Activated naive CD4-positive, alpha-beta T cell treated with anti-CD3 and anti-CD28 coated beads, Interleukin-2, amount 10 ng/mL, durations not matched to agents 7 days and 5 days (primary cell): ENCODE measurements at regions not wholly inside any gene's neighbourhood (a gene's known extent, or its start where the extent isn't known, plus 50 kb on each side); places are given as distances from the start of the nearest gene placed in this dataset.
"Not testable (repeated sequence)": the region's sequence is repeated elsewhere in the genome, so short reads cannot be mapped to it uniquely, and the experiment has no call there.

Experiments used
- CTCF ChIA-PET: fragments of 350-600 bp; sonication (Branson Sonifier 250); formaldehyde crosslinking; loops from one replicate; lab custom pipeline; 2021; ENCODE audit warnings: antibody characterized with exemption; lab: Charles Lee
- DNase-seq: peaks from one replicate; pipeline ENCODE4 v3.0.0-alpha.2; 2020
- H3K27ac Mint-ChIP-seq: one replicate; pipeline ENCODE4 v1.8.0; 2021; ENCODE audit warnings: mild to moderate bottlenecking, moderate library complexity, mixed read lengths
- H3K27me3 Mint-ChIP-seq: one replicate; pipeline ENCODE4 v1.8.0; 2021; ENCODE audit warnings: mild to moderate bottlenecking, mixed read lengths
- H3K36me3 Mint-ChIP-seq: one replicate; pipeline ENCODE4 v1.8.0; 2021; ENCODE audit warnings: mixed read lengths
- H3K4me1 Mint-ChIP-seq: one replicate; pipeline ENCODE4 v1.8.0; 2021; ENCODE audit warnings: mixed read lengths
- H3K4me3 Mint-ChIP-seq: one replicate; pipeline ENCODE4 v1.8.0; 2021; ENCODE audit warnings: mild to moderate bottlenecking, moderate library complexity, mixed read lengths
- H3K9me3 Mint-ChIP-seq: one replicate; pipeline ENCODE4 v1.8.0; 2021; ENCODE audit warnings: mixed read lengths

DNA sequence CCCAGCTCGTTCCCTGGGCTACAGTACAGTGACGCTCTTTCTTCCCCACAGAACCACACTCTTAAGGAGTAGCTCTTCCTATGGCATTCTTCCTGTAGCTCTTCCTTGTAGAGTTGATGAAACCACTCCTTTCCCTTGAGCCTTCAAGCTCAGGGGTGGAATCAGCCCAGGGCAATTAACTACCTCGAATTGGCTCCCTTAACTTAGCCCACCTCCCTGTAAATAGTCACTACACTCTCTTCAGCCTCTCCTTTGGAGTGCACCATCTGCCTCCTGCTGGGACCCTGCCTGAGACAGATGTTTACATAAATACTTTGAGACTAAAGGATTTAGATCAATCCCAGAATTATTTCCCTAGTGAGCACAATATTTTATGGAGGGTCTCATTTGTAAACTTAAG is 537.8 kb upstream of the AUTS2 start:
- peaks cover 12% of the 10 kb centered on the region for H3K9me3 Mint-ChIP-seq
- H3K36me3 Mint-ChIP-seq: no peaks in the 10 kb centered on the region
- H3K27me3 Mint-ChIP-seq: no peaks in the 10 kb centered on the region
- CTCF ChIA-PET: interaction anchor here (0.6 kb wide), 1 partner anchor 1552 kb away, joined by 3 read pairs; no protein-coding TSS in a partner anchor
- no peak overlapping the region for H3K27ac Mint-ChIP-seq
- no peaks in the 10 kb centered on the region for H3K4me1 Mint-ChIP-seq
- no peak for DNase-seq
- no peak overlapping the region for H3K4me3 Mint-ChIP-seq

DNA sequence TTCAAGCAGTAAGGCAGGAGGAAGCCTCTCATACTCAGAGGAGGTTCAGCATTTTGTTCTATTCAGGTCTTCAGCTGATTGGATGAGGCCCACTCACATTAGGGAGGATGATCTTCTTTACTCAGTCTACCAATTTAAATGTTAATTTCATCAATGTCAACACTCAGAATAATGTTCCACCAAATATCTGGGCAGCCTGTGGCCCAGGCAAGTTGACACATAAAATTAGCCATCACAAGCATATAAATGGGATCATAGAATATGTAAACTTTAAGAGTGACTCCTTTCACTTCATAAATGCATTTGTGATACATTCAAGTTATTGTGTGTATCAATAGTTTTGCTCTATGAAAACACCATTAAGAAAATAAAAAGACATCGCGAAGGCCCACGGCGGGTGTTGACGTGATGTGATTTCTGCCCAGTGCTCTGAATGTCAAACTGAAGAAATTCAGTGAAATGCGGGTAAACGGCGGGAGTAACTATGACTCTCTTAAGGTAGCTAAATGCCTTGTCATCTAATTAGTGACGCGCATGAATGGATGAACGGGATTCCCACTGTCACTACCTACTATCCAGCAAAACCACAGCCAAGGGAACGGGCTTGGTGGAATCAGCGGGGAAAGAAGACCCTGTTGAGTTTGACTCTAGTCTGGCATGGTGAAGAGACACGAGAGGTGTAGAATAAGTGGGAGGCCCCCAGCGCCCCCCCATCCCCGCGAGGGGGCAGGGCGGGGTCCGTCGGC is 536.1 kb upstream of the AUTS2 start:
- no peaks in the 10 kb centered on the region for H3K4me1 Mint-ChIP-seq
- DNase-seq: no peak
- CTCF ChIA-PET: no interaction called here
- no peaks in the 10 kb centered on the region for H3K36me3 Mint-ChIP-seq
- peaks cover 12% of the 10 kb centered on the region for H3K9me3 Mint-ChIP-seq
- no peak overlapping the region for H3K27ac Mint-ChIP-seq
- no peak overlapping the region for H3K4me3 Mint-ChIP-seq
- no peaks in the 10 kb centered on the region for H3K27me3 Mint-ChIP-seq

DNA sequence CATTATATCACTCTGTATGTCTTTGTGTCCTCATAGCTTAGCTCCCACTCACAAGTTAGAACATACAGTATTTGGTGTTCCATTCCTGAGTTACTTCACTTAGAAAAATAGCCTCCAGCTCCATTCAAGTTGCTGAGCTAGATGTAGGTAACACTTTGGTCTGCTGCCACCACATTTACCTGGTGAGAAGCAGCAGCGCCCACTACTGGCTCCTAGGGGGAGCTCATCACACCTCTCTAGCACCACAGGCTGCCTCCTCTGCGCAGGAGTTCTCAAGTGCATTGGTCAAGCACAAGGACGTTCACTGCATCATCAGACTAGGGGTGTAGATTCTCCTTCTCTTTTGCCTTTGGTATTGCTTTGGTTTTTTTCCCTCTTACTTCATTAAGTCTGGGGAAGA is 530.9 kb upstream of the AUTS2 start:
- Mint-ChIP-seq H3K4me3 (no peak overlapping the region), H3K9me3 (peaks cover 24% of the 10 kb centered on the region)
- no peak for DNase-seq

GRCh38 chr7:69070476-69070875 is 527.8 kb upstream of the AUTS2 start:
- H3K36me3 Mint-ChIP-seq: no peaks in the 10 kb centered on the region
- CTCF ChIA-PET: no interaction called here
- H3K27ac Mint-ChIP-seq: no peak overlapping the region
- H3K27me3 Mint-ChIP-seq: no peaks in the 10 kb centered on the region
- H3K4me3 Mint-ChIP-seq: no peak overlapping the region
- no peak for DNase-seq
- peaks cover 40% of the 10 kb centered on the region for H3K9me3 Mint-ChIP-seq
- no peaks in the 10 kb centered on the region for H3K4me1 Mint-ChIP-seq

More for the DNA sequence above, 530.9 kb upstream of the AUTS2 start:
- H3K27me3 Mint-ChIP-seq: no peaks in the 10 kb centered on the region
- CTCF ChIA-PET: no interaction called here
- no peaks in the 10 kb centered on the region for H3K36me3 Mint-ChIP-seq
- no peak overlapping the region for H3K27ac Mint-ChIP-seq
- no peaks in the 10 kb centered on the region for H3K4me1 Mint-ChIP-seq

- H3K4me3 Mint-ChIP-seq: no peak overlapping the region
- no peak overlapping the region for H3K27ac Mint-ChIP-seq
- H3K36me3 Mint-ChIP-seq: no peaks in the 10 kb centered on the region
- H3K4me1 Mint-ChIP-seq: no peaks in the 10 kb centered on the region
- CTCF ChIA-PET: no interaction called here
- no peaks in the 10 kb centered on the region for H3K27me3 Mint-ChIP-seq
- DNase-seq: no peak
- H3K9me3 Mint-ChIP-seq: peaks cover 42% of the 10 kb centered on the region
Observed at GRCh38 chr7:69076566-69076965, 521.7 kb upstream of the AUTS2 start.

DNA sequence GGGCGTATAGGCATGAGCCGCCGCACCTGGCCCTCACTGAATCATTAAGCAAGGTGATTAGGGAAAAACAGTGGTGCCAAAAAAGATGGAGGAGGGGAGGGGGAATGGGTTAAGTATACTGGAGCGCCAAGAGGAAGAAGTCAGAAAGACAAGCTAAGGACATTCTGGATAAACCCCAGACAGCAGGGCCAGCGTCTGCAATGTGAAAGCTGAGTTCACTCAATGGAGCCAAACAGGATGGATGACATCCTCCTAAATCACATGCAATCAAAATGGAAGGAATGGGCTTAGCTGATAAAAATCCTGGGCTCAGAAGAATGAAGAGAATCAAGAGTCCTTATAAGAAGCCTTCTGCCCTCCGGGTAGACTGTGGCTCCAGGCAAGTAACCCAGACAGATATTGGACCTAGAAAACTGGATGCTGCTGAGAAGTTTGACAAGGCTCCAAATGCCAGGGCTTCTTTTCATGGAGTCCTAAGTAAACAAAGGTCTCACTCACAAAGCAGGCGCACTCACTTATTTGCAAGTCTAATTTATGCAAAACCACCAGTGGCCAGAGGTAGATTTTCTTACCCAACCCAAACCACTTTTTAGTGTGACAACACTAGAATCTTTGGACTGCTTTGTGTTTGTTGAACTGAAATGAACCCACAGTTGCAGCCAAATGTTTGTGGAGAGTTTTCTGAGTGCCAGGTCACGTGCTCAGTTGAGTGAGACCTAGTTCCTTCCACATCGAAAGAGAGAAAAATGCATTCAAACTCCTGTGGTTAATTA is 519.1 kb upstream of the AUTS2 start:
- H3K27me3 Mint-ChIP-seq: no peaks in the 10 kb centered on the region
- no peak overlapping the region for H3K27ac Mint-ChIP-seq
- CTCF ChIA-PET: no interaction called here
- no peak for DNase-seq
- H3K36me3 Mint-ChIP-seq: no peaks in the 10 kb centered on the region
- no peak overlapping the region for H3K4me3 Mint-ChIP-seq
- peaks cover 38% of the 10 kb centered on the region for H3K9me3 Mint-ChIP-seq
- H3K4me1 Mint-ChIP-seq: no peaks in the 10 kb centered on the region

GRCh38 chr7:69087281-69087680 is 511.0 kb upstream of the AUTS2 start:
- H3K4me3 Mint-ChIP-seq, H3K4me1 Mint-ChIP-seq, CTCF ChIA-PET, DNase-seq, H3K36me3 Mint-ChIP-seq, H3K27me3 Mint-ChIP-seq, H3K27ac Mint-ChIP-seq: not testable (repeated sequence)
- peaks cover 18% of the 10 kb centered on the region for H3K9me3 Mint-ChIP-seq

DNA sequence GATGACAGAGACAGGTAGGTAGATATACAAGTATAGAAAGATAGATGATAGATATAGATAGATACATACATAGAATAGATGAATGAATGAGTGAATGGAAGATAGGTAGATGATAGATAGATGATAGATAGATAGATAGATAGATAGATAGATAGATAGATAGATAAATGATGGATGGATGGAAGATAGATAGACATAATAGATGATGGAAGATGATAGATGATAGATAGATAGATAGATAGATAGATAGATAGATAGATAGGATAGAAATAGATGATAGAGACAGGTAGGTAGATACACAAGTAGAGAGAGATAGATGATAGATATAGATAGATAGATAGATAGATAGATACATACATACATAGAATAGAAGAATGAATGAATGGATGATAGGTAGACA is 510.1 kb upstream of the AUTS2 start:
- no peak overlapping the region for H3K4me3 Mint-ChIP-seq

DNA sequence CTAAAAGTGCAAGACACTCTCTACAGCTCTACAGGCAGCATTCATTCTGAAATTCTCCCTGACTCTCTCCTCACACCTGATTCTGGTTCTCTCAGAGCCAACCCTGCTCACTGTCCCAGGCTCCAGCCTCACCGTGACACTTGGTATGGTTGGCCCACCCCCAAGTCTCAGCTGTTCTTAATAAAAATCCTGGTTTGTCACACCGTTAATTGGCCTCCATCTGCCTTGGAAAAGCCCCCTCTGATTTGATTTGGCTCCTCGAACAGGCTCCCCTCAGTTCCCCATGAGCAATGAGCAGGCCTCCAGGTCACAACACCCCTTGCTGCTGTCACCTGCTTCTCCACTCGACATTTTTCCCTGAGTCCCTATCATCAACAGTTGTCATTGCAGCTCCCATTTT is 507.3 kb upstream of the AUTS2 start:
- CTCF ChIA-PET: no interaction called here
- H3K36me3 Mint-ChIP-seq: no peaks in the 10 kb centered on the region
- H3K27me3 Mint-ChIP-seq: no peaks in the 10 kb centered on the region
- no peak overlapping the region for H3K27ac Mint-ChIP-seq
- H3K4me3 Mint-ChIP-seq: no peak overlapping the region
- DNase-seq: no peak
- no peaks in the 10 kb centered on the region for H3K4me1 Mint-ChIP-seq
- peaks cover 30% of the 10 kb centered on the region for H3K9me3 Mint-ChIP-seq

More for the DNA sequence above, 510.1 kb upstream of the AUTS2 start:
- no peak for DNase-seq
- Mint-ChIP-seq H3K27ac (no peak overlapping the region), H3K36me3 (no peaks in the 10 kb centered on the region), H3K4me1 (no peaks in the 10 kb centered on the region), H3K9me3 (peaks cover 15% of the 10 kb centered on the region), H3K27me3 (no peaks in the 10 kb centered on the region)
- CTCF ChIA-PET: no interaction called here

GRCh38 chr7:69091521-69091920 is 506.8 kb upstream of the AUTS2 start:
- Mint-ChIP-seq H3K9me3 (peaks cover 30% of the 10 kb centered on the region), H3K4me3 (no peak overlapping the region), H3K27ac (no peak overlapping the region), H3K4me1 (no peaks in the 10 kb centered on the region), H3K36me3 (no peaks in the 10 kb centered on the region), H3K27me3 (no peaks in the 10 kb centered on the region)
- CTCF ChIA-PET: no interaction called here
- no peak for DNase-seq

GRCh38 chr7:69095127-69095526 is 503.1 kb upstream of the AUTS2 start:
- Mint-ChIP-seq H3K4me1 (no peaks in the 10 kb centered on the region), H3K36me3 (no peaks in the 10 kb centered on the region), H3K4me3 (no peak overlapping the region), H3K27me3 (no peaks in the 10 kb centered on the region), H3K9me3 (peaks cover 29% of the 10 kb centered on the region), H3K27ac (no peak overlapping the region)
- DNase-seq: no peak
- CTCF ChIA-PET: no interaction called here

DNA sequence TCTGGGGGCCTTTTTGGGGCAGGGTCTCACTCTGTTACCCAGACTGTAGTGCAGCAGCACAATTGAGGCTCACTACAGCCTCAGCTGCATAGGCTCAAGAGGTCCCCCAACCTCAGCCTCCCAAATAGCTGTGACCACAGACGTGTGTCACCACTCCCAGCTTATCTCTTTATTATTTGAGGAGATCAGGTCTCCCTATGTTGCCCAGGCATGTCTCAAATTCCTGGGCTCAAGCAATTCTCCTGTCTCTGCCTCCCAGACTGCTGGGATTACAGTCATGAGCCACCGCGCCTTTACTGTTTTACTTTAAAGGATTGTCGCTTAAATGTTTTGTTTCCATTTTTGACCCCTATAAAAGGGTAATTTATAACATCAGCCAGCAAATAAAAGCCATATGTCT is 502.6 kb upstream of the AUTS2 start:
- CTCF ChIA-PET: interaction anchor here (0.7 kb wide), 1 partner anchor 1324 kb away, joined by 3 read pairs; no protein-coding TSS in a partner anchor
- Mint-ChIP-seq H3K36me3 (no peaks in the 10 kb centered on the region), H3K27ac (no peak overlapping the region)

DNA sequence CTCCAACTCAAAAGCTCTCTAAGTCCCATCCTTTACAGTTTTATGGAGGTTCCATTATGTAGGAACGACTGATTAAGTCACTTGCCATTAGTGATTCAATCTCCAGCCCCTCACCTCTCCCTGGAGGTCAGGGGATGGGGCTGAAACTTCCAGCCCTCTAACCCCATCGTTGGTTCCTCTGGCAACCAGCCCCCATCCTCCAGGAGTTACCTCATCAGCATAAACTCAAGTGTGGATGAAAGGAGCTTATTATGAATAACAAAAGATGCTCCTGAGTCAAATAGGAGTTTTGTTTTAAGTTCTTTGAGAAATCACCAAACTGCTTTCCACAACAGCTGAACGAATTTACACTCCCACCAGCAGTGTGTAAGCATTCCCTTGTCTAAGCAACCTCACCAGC is 494.3 kb upstream of the AUTS2 start:
- H3K27ac Mint-ChIP-seq: no peak overlapping the region
- H3K27me3 Mint-ChIP-seq: no peaks in the 10 kb centered on the region
- H3K36me3 Mint-ChIP-seq: no peaks in the 10 kb centered on the region
- DNase-seq: no peak
- CTCF ChIA-PET: no interaction called here
- no peaks in the 10 kb centered on the region for H3K4me1 Mint-ChIP-seq
- H3K9me3 Mint-ChIP-seq: peaks cover 34% of the 10 kb centered on the region
- no peak overlapping the region for H3K4me3 Mint-ChIP-seq

More for the DNA sequence above, 502.6 kb upstream of the AUTS2 start:
- no peak overlapping the region for H3K4me3 Mint-ChIP-seq
- H3K4me1 Mint-ChIP-seq: no peaks in the 10 kb centered on the region
- H3K27me3 Mint-ChIP-seq: no peaks in the 10 kb centered on the region
- H3K9me3 Mint-ChIP-seq: peaks cover 27% of the 10 kb centered on the region
- no peak for DNase-seq

DNA sequence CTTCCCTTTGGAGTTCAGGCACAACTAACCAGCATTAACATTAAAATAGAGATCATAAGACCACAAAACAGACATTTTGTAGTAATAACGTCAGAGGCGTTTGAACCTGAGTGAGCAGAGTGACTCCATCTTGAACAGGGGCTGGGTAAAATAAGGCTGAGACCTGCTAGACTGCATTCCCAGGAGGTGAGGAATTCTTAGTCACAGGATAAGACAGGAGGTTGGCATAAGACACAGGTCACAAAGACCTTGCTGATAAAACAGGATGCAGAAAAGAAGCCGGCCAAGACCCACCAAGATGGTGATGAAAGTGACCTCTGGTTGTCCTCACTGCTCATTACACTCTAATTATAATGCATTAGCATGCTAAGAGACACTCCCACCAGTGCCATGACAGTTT is 493.2 kb upstream of the AUTS2 start:
- CTCF ChIA-PET: no interaction called here
- no peak overlapping the region for H3K27ac Mint-ChIP-seq
- H3K4me1 Mint-ChIP-seq: no peaks in the 10 kb centered on the region
- no peaks in the 10 kb centered on the region for H3K36me3 Mint-ChIP-seq
- H3K9me3 Mint-ChIP-seq: peaks cover 40% of the 10 kb centered on the region
- no peak overlapping the region for H3K4me3 Mint-ChIP-seq
- DNase-seq: no peak
- H3K27me3 Mint-ChIP-seq: no peaks in the 10 kb centered on the region

- DNase-seq: no peak
- peaks cover 40% of the 10 kb centered on the region for H3K9me3 Mint-ChIP-seq
- H3K4me1 Mint-ChIP-seq: no peaks in the 10 kb centered on the region
- H3K27me3 Mint-ChIP-seq: no peaks in the 10 kb centered on the region
- H3K27ac Mint-ChIP-seq: no peak overlapping the region
- CTCF ChIA-PET: no interaction called here
- H3K4me3 Mint-ChIP-seq: no peak overlapping the region
- H3K36me3 Mint-ChIP-seq: no peaks in the 10 kb centered on the region
Observed at GRCh38 chr7:69105981-69106380, 492.3 kb upstream of the AUTS2 start.
